Gastrocnemius medialis (tissue), 4 donors: ENCODE measurements at regions not wholly inside any gene's neighbourhood (a gene's known extent, or its start where the extent isn't known, plus 50 kb on each side); places are given as distances from the start of the nearest gene placed in this dataset.

Experiments
- CTCF ChIP-seq, 5 experiments: fragments of 450-650 bp in 3 of 5; fragments of 200-600 bp in 2 of 5; sonication (generic) in 2 of 5; IDR thresholded peaks in 4 of 5; conservative IDR thresholded peaks in 1 of 5; 1 replicate in 4 of 5; 2 replicates in 1 of 5; pipeline ENCODE4 v1.5.1; 2016 to 2019; ENCODE audit warnings: antibody characterized with exemption in 5 of 5, mild to moderate bottlenecking in 3 of 5, moderate library complexity in 3 of 5
- POLR2A ChIP-seq, 2 donors: fragments of 450-650 bp; IDR thresholded peaks; one replicate each; pipeline ENCODE4 v1.6.1; 2017; ENCODE audit warnings: antibody characterized with exemption in 2 of 2, mild to moderate bottlenecking in 2 of 2, moderate library complexity in 2 of 2

GRCh38 chr5:173794901-173795416, 93.2 kb upstream of the CPEB4 start:
- TF ChIP-seq CTCF (IDR thresholded peaks at IDR 0.05 in 4 of 5, conservative IDR thresholded peaks at IDR 0.05 in 1 of 5) (no peak), POLR2A (IDR thresholded peaks at IDR 0.05) (no peak)
